Tibial nerve (tissue), 4 donors: ENCODE measurements at regions not wholly inside any gene's neighbourhood (a gene's known extent, or its start where the extent isn't known, plus 50 kb on each side); places are given as distances from the start of the nearest gene placed in this dataset.

Source experiments
- EP300 ChIP-seq, 2 donors: sonication (generic); formaldehyde crosslinking; IDR thresholded peaks; one replicate each; pipeline ENCODE4 v1.6.1; 2017; ENCODE audit warnings: antibody characterized with exemption in 2 of 2, mild to moderate bottlenecking in 1 of 2
- POLR2A ChIP-seq, 2 donors: fragments of 450-650 bp; IDR thresholded peaks; one replicate each; pipeline ENCODE4 v1.6.1; 2017; ENCODE audit warnings: antibody characterized with exemption in 2 of 2, mild to moderate bottlenecking in 2 of 2, moderate library complexity in 2 of 2
- TF ChIP-seq, protein P1 (sequence below), 5 experiments: fragments of 200-600 bp in 3 of 5; fragments of 450-650 bp in 2 of 5; sonication (generic) in 3 of 5; IDR thresholded peaks; one replicate each; pipeline ENCODE4 v1.5.1; 2016 to 2019; ENCODE audit warnings: antibody characterized with exemption in 5 of 5, mild to moderate bottlenecking in 3 of 5, moderate library complexity in 2 of 5

DNA sequence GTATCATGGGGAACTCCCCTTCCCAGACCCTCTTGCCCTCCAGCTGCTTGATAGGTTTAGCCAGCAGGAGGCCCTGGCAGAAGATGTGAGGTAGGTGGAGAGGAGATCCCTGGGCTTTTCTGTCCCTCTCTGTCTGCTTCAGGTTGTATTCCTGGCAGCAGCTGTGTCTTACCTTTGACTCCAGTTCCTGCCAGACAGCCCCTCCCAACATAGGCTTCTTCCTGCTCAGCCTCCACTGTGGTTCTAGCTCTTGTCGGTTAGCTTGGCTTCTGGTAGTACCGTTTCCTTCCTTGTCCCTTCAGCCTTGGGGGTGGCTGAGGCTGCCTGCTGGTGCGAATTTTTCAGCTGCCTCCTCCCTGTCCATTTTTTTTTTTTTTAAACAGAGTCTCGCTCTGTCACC, 215.7 kb upstream of the CRY1 start:
- TF ChIP-seq POLR2A (IDR thresholded peaks at IDR 0.05) (no peak), EP300 (IDR thresholded peaks at IDR 0.05) (no peak)
- TF ChIP-seq, protein P1, sequence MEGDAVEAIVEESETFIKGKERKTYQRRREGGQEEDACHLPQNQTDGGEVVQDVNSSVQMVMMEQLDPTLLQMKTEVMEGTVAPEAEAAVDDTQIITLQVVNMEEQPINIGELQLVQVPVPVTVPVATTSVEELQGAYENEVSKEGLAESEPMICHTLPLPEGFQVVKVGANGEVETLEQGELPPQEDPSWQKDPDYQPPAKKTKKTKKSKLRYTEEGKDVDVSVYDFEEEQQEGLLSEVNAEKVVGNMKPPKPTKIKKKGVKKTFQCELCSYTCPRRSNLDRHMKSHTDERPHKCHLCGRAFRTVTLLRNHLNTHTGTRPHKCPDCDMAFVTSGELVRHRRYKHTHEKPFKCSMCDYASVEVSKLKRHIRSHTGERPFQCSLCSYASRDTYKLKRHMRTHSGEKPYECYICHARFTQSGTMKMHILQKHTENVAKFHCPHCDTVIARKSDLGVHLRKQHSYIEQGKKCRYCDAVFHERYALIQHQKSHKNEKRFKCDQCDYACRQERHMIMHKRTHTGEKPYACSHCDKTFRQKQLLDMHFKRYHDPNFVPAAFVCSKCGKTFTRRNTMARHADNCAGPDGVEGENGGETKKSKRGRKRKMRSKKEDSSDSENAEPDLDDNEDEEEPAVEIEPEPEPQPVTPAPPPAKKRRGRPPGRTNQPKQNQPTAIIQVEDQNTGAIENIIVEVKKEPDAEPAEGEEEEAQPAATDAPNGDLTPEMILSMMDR (IDR thresholded peaks at IDR 0.05) = no peak
